ENCODE measurements at regions not wholly inside any gene's neighbourhood (a gene's known extent, or its start where the extent isn't known, plus 50 kb on each side); places are given as distances from the start of the nearest gene placed in this dataset.

DNA sequence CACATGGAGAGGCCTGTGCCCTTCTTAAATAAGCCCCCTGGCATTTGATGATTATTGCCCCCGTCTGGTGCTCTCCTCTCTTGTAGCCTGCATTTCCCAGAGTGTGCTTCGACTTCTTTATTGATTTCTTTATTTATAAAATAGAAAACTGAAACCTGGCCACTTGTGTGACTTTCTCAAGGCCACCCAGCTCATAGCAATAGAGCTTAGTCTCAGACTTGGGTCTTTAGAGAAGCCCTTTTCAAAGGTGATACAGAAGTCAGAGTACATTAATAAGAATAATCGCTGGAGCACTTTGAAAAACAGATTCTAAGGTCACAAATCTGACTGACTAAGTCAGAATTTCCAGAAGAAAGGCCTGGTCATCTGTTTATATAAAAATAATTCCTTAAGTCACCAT, 86.6 kb downstream of the NOC3L start:
- Histone ChIP-seq H3K9me3 (no peaks in the 10 kb centered on the region), H3K36me3 (no peaks in the 10 kb centered on the region), H3K27me3 (no peaks in the 10 kb centered on the region), H3K4me1 (peaks cover 21 to 26% of the 10 kb centered on the region in 2 donors), H3K4me3 (no peak overlapping the region), H3K27ac (no peak overlapping the region)
- intact Hi-C loops (cut with DNase I; ENCODE audit: low total_unique reads) (loop anchor here (10.0 kb wide), 1 partner anchor 169 kb away; no protein-coding TSS in a partner anchor), in situ Hi-C loops (cut with MboI; ENCODE audit: low sequenced_read_pairs in 4 of 4) (no loop called here)
- no peak for TF ChIP-seq POLR2A (IDR thresholded peaks at IDR 0.05)
- TF ChIP-seq, protein P1, sequence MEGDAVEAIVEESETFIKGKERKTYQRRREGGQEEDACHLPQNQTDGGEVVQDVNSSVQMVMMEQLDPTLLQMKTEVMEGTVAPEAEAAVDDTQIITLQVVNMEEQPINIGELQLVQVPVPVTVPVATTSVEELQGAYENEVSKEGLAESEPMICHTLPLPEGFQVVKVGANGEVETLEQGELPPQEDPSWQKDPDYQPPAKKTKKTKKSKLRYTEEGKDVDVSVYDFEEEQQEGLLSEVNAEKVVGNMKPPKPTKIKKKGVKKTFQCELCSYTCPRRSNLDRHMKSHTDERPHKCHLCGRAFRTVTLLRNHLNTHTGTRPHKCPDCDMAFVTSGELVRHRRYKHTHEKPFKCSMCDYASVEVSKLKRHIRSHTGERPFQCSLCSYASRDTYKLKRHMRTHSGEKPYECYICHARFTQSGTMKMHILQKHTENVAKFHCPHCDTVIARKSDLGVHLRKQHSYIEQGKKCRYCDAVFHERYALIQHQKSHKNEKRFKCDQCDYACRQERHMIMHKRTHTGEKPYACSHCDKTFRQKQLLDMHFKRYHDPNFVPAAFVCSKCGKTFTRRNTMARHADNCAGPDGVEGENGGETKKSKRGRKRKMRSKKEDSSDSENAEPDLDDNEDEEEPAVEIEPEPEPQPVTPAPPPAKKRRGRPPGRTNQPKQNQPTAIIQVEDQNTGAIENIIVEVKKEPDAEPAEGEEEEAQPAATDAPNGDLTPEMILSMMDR (IDR thresholded peaks at IDR 0.05 in 4 of 5, conservative IDR thresholded peaks at IDR 0.05 in 1 of 5), result no peak
- ATAC-seq (no peak), DNase-seq (no peak)

DNA sequence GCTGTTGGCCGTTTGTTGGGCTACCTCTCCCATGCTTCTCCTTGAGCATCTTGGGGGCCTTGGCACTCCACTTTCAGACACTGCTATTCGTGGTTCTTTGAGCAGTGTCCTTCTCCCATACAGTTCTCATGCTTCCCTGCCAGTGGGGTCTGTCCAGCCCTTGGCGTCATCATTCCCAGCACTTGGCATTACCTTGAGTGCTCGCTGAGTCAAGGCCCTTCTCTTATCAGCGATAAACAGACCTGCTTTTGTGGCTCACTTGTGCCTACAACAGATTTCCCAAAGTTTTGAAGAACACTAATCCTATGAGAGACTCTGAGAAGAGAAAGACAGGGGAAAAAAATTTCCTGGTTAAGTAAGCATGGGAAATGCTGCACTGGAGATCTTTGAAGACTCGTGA, 85.3 kb downstream of the NOC3L start:
- DNase-seq, result no peak
- ATAC-seq, result no peak
- in situ Hi-C loops (cut with MboI; ENCODE audit: low sequenced_read_pairs in 4 of 4), result no loop called here
- Histone ChIP-seq H3K4me3 (no peak overlapping the region), H3K9me3 (no peaks in the 10 kb centered on the region), H3K36me3 (no peaks in the 10 kb centered on the region), H3K4me1 (peaks cover 21 to 26% of the 10 kb centered on the region in 2 donors), H3K27ac (no peak overlapping the region), H3K27me3 (no peaks in the 10 kb centered on the region)
- intact Hi-C loops (cut with DNase I; ENCODE audit: low total_unique reads), result loop anchor here (10.0 kb wide), 1 partner anchor 167 kb away; no protein-coding TSS in a partner anchor
- TF ChIP-seq POLR2A (IDR thresholded peaks at IDR 0.05), result no peak
- TF ChIP-seq, protein P1 (IDR thresholded peaks at IDR 0.05 in 4 of 5, conservative IDR thresholded peaks at IDR 0.05 in 1 of 5), result no peak

DNA sequence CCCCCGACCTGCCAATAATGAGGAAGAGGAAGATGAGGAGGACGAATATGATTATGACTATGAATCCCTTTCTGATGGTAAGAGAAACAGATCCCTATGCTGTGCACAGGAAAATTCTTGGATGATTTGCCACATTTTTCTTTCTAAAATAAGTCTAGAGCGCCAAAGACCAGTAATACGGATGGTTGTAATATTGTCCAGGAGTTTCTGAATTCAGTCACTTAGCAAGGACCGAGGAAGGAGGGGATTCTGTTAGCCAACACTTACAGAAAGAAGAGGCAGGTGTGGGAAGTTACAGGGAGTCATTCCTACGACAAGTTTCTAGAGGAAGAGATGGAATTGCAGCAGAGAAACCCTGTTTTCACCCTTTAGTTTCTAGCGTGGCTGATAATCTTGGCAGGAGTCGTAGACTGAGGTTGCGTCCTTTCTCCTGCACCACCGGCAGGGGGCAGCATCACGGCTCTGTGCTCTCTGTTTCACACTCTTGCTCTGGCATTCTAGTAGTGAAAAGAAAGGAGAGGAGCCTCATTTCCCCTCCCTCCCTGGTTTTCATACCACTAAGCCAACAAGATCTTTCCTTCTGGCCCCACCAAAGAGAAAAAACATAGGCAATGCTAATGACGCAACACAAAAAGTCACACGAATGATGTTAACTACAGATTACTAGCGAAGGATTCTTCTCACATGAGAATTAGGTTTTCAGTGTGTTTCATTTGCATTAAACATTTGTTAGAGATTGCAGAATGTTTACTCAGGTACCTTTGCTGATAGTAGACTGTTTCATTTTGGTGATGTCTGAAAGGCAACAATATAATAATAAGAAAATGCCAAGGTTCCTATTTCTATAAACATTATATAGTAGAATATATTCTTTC, 82.7 kb downstream of the NOC3L start:
- no peak for DNase-seq
- Histone ChIP-seq H3K9me3 (no peaks in the 10 kb centered on the region), H3K4me3 (no peak overlapping the region), H3K27ac (no peak overlapping the region), H3K4me1 (peaks cover 5 to 6% of the 10 kb centered on the region in 2 donors), H3K36me3 (no peaks in the 10 kb centered on the region), H3K27me3 (no peaks in the 10 kb centered on the region)
- in situ Hi-C loops (cut with MboI; ENCODE audit: low sequenced_read_pairs in 4 of 4) (no loop called here), intact Hi-C loops (cut with DNase I; ENCODE audit: low total_unique reads) (loop anchor here (2.0 to 10.0 kb wide), 2 partner anchors 41 to 165 kb away; no protein-coding TSS in a partner anchor)
- no peak for TF ChIP-seq POLR2A (IDR thresholded peaks at IDR 0.05)
- TF ChIP-seq, protein P1 (IDR thresholded peaks at IDR 0.05 in 4 of 5, conservative IDR thresholded peaks at IDR 0.05 in 1 of 5), result peak; percentile 69 to 89 (median 72)
- peak; percentile 47 to 82 for ATAC-seq

DNA sequence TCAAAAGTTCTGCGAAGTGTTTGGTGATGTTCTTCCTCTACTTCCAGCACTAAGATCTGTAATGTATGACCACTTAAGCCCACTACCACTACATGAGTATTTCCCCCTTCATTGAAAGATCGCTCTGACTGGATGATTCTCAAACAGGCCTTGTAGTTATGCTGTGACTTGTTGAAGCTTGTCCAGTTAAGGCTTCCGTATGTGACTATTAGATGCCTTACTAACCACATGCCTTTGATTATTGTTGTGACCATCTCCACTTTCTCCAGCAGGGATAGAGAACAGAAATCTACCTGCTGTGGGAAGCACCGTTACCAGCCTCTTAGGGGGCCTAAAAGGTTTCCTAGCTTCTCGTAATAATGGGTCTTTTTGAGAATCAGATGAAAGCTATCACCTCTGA, 81.1 kb downstream of the NOC3L start:
- no peak for DNase-seq
- no peak for ATAC-seq
- Histone ChIP-seq H3K4me1 (no peaks in the 10 kb centered on the region), H3K36me3 (no peaks in the 10 kb centered on the region), H3K4me3 (no peak overlapping the region), H3K27me3 (no peaks in the 10 kb centered on the region), H3K9me3 (no peaks in the 10 kb centered on the region), H3K27ac (no peak overlapping the region)
- in situ Hi-C loops (cut with MboI; ENCODE audit: low sequenced_read_pairs in 4 of 4) (no loop called here), intact Hi-C loops (cut with DNase I; ENCODE audit: low total_unique reads) (loop anchor here (2.0 kb wide), 1 partner anchor 39 kb away; no protein-coding TSS in a partner anchor)
- no peak for TF ChIP-seq POLR2A (IDR thresholded peaks at IDR 0.05)
- TF ChIP-seq, protein P1 (IDR thresholded peaks at IDR 0.05 in 4 of 5, conservative IDR thresholded peaks at IDR 0.05 in 1 of 5), result no peak
